ENCODE measurements at regions not wholly inside any gene's neighbourhood (a gene's known extent, or its start where the extent isn't known, plus 50 kb on each side); places are given as distances from the start of the nearest gene placed in this dataset.

DNA sequence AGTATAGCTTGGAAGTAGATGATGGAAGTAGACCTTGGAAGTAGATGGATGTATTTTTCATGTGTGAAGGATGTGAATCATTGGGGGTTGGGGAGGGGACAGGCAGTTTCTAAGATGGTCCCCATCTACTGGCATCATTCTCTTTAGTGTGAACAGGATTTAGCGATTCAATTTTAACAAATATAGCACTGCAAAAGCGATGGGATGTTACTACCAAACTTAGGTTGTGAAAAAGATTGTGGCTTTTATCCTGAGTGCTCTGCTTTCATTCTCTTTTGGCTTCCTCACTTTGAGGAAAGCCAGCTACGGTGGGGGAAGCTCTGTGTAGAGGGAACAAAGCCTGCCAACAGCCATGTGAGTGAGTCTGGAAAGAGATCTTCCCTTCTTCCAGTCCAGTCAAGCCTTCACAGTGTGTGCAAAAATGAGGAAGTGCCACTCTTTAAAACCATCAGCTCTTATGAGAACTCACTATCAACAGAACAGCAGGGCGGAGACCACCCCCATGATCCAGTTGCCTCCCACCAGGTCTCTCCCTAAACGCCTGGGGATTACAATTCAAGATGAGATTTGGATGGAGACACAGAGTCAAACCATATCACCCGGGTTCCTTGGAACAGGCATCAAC, 441.4 kb downstream of the SH3GL2 start:
- in situ Hi-C loops (cut with MboI; ENCODE audit: low pct_unique_long_range_greater_than_20kb, low sequenced_read_pairs, unreplicated experiment) = no loop called here
- DNase-seq (ENCODE audit: low spot score) = no peak

DNA sequence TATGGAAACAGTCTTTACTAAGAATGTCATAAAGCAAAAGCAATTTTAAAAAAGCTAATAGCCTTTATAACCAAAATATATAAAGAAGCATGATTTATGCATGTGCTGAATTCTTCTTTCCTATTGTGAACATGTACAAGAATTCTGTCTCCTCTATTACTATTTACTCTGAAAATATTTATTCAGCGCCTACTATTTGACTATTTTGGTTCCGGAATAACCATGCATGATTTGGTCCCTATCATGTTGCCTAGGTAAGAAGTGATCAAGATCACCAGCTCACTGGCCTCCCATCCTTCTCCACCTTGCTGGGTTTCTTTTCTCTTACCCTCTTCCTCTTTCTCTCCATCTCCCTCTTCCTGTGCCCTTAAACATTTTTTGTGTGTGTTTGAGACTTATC, 443.8 kb downstream of the SH3GL2 start:
- TF ChIP-seq, protein P1, sequence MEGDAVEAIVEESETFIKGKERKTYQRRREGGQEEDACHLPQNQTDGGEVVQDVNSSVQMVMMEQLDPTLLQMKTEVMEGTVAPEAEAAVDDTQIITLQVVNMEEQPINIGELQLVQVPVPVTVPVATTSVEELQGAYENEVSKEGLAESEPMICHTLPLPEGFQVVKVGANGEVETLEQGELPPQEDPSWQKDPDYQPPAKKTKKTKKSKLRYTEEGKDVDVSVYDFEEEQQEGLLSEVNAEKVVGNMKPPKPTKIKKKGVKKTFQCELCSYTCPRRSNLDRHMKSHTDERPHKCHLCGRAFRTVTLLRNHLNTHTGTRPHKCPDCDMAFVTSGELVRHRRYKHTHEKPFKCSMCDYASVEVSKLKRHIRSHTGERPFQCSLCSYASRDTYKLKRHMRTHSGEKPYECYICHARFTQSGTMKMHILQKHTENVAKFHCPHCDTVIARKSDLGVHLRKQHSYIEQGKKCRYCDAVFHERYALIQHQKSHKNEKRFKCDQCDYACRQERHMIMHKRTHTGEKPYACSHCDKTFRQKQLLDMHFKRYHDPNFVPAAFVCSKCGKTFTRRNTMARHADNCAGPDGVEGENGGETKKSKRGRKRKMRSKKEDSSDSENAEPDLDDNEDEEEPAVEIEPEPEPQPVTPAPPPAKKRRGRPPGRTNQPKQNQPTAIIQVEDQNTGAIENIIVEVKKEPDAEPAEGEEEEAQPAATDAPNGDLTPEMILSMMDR (IDR thresholded peaks at IDR 0.05; ENCODE audit: extremely low read depth, insufficient read depth, missing control alignments) = no peak
- no peak for DNase-seq (ENCODE audit: low spot score)
- in situ Hi-C loops (cut with MboI; ENCODE audit: low pct_unique_long_range_greater_than_20kb, low sequenced_read_pairs, unreplicated experiment) = no loop called here

More for the DNA sequence above, 441.4 kb downstream of the SH3GL2 start:
- TF ChIP-seq, protein P1 (IDR thresholded peaks at IDR 0.05; ENCODE audit: extremely low read depth, insufficient read depth, missing control alignments) = no peak

DNA sequence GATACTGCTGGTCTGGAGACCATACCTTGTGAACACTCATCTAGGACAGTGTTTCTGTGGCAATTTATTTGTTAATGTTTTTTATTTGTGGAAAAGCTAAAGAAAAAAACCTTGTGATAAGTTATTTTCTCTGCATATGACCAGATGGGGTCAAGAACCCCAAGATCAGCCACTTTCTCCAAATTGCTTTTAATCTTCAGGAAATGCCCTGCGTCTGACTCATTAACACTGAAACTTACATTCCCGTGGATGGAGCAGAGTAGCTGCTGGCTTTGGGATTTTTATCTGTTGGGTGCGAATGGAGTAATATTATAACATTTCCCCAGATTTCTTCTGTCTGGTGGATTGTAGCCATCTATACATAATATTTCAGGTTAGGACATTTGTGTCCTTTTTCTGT, 444.5 kb downstream of the SH3GL2 start:
- in situ Hi-C loops (cut with MboI; ENCODE audit: low pct_unique_long_range_greater_than_20kb, low sequenced_read_pairs, unreplicated experiment) = no loop called here
- TF ChIP-seq, protein P1 (IDR thresholded peaks at IDR 0.05; ENCODE audit: extremely low read depth, insufficient read depth, missing control alignments) = no peak
- no peak for DNase-seq (ENCODE audit: low spot score)

DNA sequence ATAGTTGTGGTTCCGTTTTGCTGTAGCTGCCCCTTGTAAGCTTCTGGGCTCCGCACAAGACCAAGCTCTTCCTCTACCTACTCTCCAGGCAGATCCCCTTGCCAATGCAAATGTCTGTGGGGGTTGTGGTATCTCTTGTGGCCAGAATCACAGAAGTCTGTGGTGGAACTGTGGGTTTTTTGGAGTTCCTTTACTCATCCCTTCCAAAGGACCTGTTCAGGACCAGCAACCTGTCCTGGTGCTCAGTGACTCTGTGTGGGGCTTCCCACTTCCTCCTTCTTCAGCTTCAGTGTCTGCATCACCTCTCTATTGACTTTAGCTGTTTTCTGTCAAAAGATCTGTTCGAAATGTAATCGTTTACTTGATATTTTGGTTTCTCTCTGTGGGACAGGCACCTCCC, 441.3 kb upstream of the ADAMTSL1 start:
- TF ChIP-seq, protein P1 (IDR thresholded peaks at IDR 0.05; ENCODE audit: extremely low read depth, insufficient read depth, missing control alignments) = no peak
- in situ Hi-C loops (cut with MboI; ENCODE audit: low pct_unique_long_range_greater_than_20kb, low sequenced_read_pairs, unreplicated experiment) = no loop called here
- DNase-seq (ENCODE audit: low spot score) = no peak

DNA sequence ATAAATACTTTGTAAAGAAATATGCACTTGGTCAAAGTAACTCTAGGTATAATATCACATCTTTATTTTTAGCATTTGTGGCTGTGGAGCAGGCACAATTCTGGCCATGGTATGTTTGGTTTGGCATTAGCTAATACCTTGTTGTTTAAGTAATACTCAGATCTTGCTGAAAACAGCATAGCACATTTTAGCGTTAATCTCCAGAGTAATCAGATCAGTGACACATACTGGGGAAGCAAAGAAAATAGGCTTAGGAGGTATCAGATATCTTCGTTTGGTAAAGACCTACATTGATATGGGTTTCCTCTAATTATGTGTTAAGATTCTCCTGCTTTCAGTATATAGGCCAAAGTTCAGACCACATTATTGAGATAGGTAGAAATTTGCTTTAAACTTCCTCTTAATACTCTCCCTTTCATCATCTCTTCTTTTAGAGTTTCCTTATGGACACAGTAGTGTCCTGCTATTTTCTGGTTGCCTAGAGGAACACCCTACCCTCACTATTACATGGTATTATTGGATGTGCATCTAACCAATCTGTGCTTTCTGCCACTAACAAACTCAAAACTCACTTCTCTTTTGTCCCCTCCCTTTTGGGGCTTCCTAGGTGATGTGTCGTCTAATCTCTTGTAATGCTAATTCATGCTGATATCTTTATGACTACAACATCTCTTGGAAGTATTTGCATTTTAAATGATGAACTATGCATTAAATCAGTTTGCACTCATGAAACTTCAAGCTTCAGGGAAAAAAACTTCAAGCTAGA, 437.3 kb upstream of the ADAMTSL1 start:
- no peak for DNase-seq (ENCODE audit: low spot score)
- in situ Hi-C loops (cut with MboI; ENCODE audit: low pct_unique_long_range_greater_than_20kb, low sequenced_read_pairs, unreplicated experiment) = no loop called here
- TF ChIP-seq, protein P1 (IDR thresholded peaks at IDR 0.05; ENCODE audit: extremely low read depth, insufficient read depth, missing control alignments) = no peak

DNA sequence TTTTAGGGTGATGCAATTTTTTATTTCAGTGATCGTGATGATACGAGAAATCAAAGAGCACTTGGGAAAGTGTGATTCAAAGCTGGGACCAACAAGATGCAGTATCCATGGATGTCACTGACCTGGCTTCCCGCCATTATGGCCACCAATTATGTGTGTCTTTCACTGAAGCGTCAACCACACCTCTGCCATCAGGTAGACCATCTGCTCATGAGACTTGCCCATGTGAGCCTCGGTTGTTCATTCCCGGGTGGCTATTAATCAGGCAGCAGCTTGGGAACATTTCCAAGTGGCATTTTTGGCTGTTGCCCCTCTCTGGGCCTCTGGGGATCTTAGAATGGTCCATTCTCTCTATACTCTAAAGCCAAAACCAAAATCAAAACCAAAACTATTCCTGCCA, 436.0 kb upstream of the ADAMTSL1 start:
- TF ChIP-seq, protein P1 (IDR thresholded peaks at IDR 0.05; ENCODE audit: extremely low read depth, insufficient read depth, missing control alignments) = no peak
- no peak for DNase-seq (ENCODE audit: low spot score)
- in situ Hi-C loops (cut with MboI; ENCODE audit: low pct_unique_long_range_greater_than_20kb, low sequenced_read_pairs, unreplicated experiment) = no loop called here

Measured in GM13977 (cell line).